ENCODE measurements at regions not wholly inside any gene's neighbourhood (a gene's known extent, or its start where the extent isn't known, plus 50 kb on each side); places are given as distances from the start of the nearest gene placed in this dataset.

GRCh38 chr2:212770240-212770639 lies 231.6 kb upstream of the ERBB4 start:
- TF ChIP-seq EP300 (IDR thresholded peaks at IDR 0.05; ENCODE audit: low read depth) (no peak), CTCF (IDR thresholded peaks at IDR 0.05) (no peak), POLR2A (IDR thresholded peaks at IDR 0.05) (no peak), POLR2AphosphoS5 (IDR thresholded peaks at IDR 0.05) (no peak)
- 75% methylated on average over 3 of the region's 3 CpGs; no CpG with 5 or more reads in 1 of the 2 donors for WGBS, 2 donors (ENCODE audit: low coverage in 1 of 2)
- in situ Hi-C loops (cut with MboI; ENCODE audit: low pct_ligation_motif_present in 1 of 4, low pct_unique_long_range_greater_than_20kb in 1 of 4, low sequenced_read_pairs in 3 of 4): loop anchor here in 3 of 4 donors (5.0 to 10.0 kb wide), 2 partner anchors 382 to 385 kb away; partner anchors contain the start of gene IKZF2 (in 3 of the 3)

GRCh38 chr2:212766921-212767320 lies 228.3 kb upstream of the ERBB4 start:
- no peak for TF ChIP-seq POLR2A (IDR thresholded peaks at IDR 0.05)
- Histone ChIP-seq H3K36me3 (no peaks in the 10 kb centered on the region), H3K9me3 (no peaks in the 10 kb centered on the region), H3K27me3 (no peaks in the 10 kb centered on the region), H3K4me3 (no peak overlapping the region), H3K4me1 (no peaks in the 10 kb centered on the region), H3K27ac (no peak overlapping the region)
- in situ Hi-C loops (cut with MboI; ENCODE audit: low pct_ligation_motif_present in 1 of 4, low pct_unique_long_range_greater_than_20kb in 1 of 4, low sequenced_read_pairs in 3 of 4): no loop called here
- DNase-seq: no peak
- intact Hi-C loops (cut with DNase I; ENCODE audit: low total_unique reads): loop anchor here (10.0 kb wide), 1 partner anchor 1288 kb away; no protein-coding TSS in a partner anchor
- 42 to 43% methylated on average over 4 of the region's 4 CpGs for WGBS, 2 donors (ENCODE audit: low coverage in 1 of 2)

More at GRCh38 chr2:212770240-212770639, 231.6 kb upstream of the ERBB4 start:
- Histone ChIP-seq H3K4me3 (no peak overlapping the region), H3K36me3 (no peaks in the 10 kb centered on the region), H3K27ac (no peak overlapping the region), H3K27me3 (no peaks in the 10 kb centered on the region), H3K4me1 (no peaks in the 10 kb centered on the region), H3K9me3 (no peaks in the 10 kb centered on the region)
- DNase-seq: no peak
- intact Hi-C loops (cut with DNase I; ENCODE audit: low total_unique reads): no loop called here

GRCh38 chr2:212752730-212753351 lies 214.2 kb upstream of the ERBB4 start:
- Histone ChIP-seq H3K27me3 (no peaks in the 10 kb centered on the region), H3K4me3 (no peak overlapping the region), H3K27ac (no peak overlapping the region), H3K36me3 (no peaks in the 10 kb centered on the region), H3K4me1 (no peaks in the 10 kb centered on the region), H3K9me3 (no peaks in the 10 kb centered on the region)
- TF ChIP-seq POLR2AphosphoS5 (IDR thresholded peaks at IDR 0.05) (no peak), EP300 (IDR thresholded peaks at IDR 0.05; ENCODE audit: low read depth) (no peak), CTCF (IDR thresholded peaks at IDR 0.05) (no peak), POLR2A (IDR thresholded peaks at IDR 0.05) (no peak)
- in situ Hi-C loops (cut with MboI; ENCODE audit: low pct_ligation_motif_present in 1 of 4, low pct_unique_long_range_greater_than_20kb in 1 of 4, low sequenced_read_pairs in 3 of 4) (no loop called here), intact Hi-C loops (cut with DNase I; ENCODE audit: low total_unique reads) (no loop called here)
- 47 to 57% methylated on average over 1 to 2 of the region's 2 CpGs for WGBS, 2 donors (ENCODE audit: low coverage in 1 of 2)
- no peak for DNase-seq

GRCh38 chr2:212745359-212745758 lies 206.8 kb upstream of the ERBB4 start:
- H3K4me3 ChIP-seq: no peak overlapping the region
- H3K36me3 ChIP-seq: no peaks in the 10 kb centered on the region
- intact Hi-C loops (cut with DNase I; ENCODE audit: low total_unique reads): loop anchor here (5.0 kb wide), 1 partner anchor 1798 kb away; no protein-coding TSS in a partner anchor
- H3K27ac ChIP-seq: no peak overlapping the region
- no peaks in the 10 kb centered on the region for H3K4me1 ChIP-seq
- no peaks in the 10 kb centered on the region for H3K27me3 ChIP-seq
- no peak for TF ChIP-seq EP300 (IDR thresholded peaks at IDR 0.05; ENCODE audit: low read depth)
- TF ChIP-seq CTCF (IDR thresholded peaks at IDR 0.05): no peak
- TF ChIP-seq POLR2A (IDR thresholded peaks at IDR 0.05): no peak
- TF ChIP-seq POLR2AphosphoS5 (IDR thresholded peaks at IDR 0.05): no peak
- DNase-seq: no peak
- H3K9me3 ChIP-seq: no peaks in the 10 kb centered on the region
- in situ Hi-C loops (cut with MboI; ENCODE audit: low pct_ligation_motif_present in 1 of 4, low pct_unique_long_range_greater_than_20kb in 1 of 4, low sequenced_read_pairs in 3 of 4): no loop called here

Data from transverse colon (tissue), 4 donors.